HEK293T (cell line): ENCODE measurements at regions not wholly inside any gene's neighbourhood (a gene's known extent, or its start where the extent isn't known, plus 50 kb on each side); places are given as distances from the start of the nearest gene placed in this dataset.

Experiments used
- CTCF ChIA-PET: fragments of 350-600 bp; formaldehyde crosslinking; extraction: SDS; loops from one replicate; lab custom pipeline; 2021; ENCODE audit warnings: antibody characterized with exemption, inconsistent platforms; lab: Yijun Ruan, JAX
- POLR2A ChIA-PET: fragments of 350-600 bp; formaldehyde crosslinking; extraction: SDS; loops from one replicate; lab custom pipeline; 2020; ENCODE audit warnings: antibody characterized with exemption, inconsistent platforms; lab: Yijun Ruan, JAX
- DNase-seq: peaks from one replicate; pipeline ENCODE4 v3.0.0; 2012; ENCODE audit warnings: mixed read lengths; ENCODE audit errors: extremely low spot score
- ARNT ChIP-seq: fragments of 450-650 bp; IDR thresholded peaks from 2 replicates; pipeline ENCODE4 v1.6.1; 2017; ENCODE audit warnings: mild to moderate bottlenecking
- BHLHE40 ChIP-seq: fragments of 450-650 bp; IDR thresholded peaks from 2 replicates; pipeline ENCODE4 v1.6.1; 2016; ENCODE audit warnings: mild to moderate bottlenecking, moderate library complexity, borderline replicate concordance
- CTBP1 ChIP-seq: fragments of 450-650 bp; IDR thresholded peaks from 2 replicates; pipeline ENCODE4 v1.6.1; 2016; ENCODE audit warnings: borderline replicate concordance
- ELF4 ChIP-seq: fragments of 450-650 bp; IDR thresholded peaks from 2 replicates; pipeline ENCODE4 v1.6.1; 2017; ENCODE audit warnings: antibody characterized with exemption
- FOXA1 ChIP-seq: fragments of 450-650 bp; IDR thresholded peaks from 2 replicates; pipeline ENCODE4 v1.6.1; 2016; ENCODE audit warnings: mild to moderate bottlenecking
- FOXK2 ChIP-seq: fragments of 450-650 bp; IDR thresholded peaks from 2 replicates; pipeline ENCODE4 v1.6.1; 2016; ENCODE audit warnings: mild to moderate bottlenecking
- FOXM1 ChIP-seq: fragments of 450-650 bp; IDR thresholded peaks from 2 replicates; pipeline ENCODE4 v1.6.1; 2017; ENCODE audit warnings: mild to moderate bottlenecking, borderline replicate concordance
- HDGF ChIP-seq: fragments of 450-650 bp; IDR thresholded peaks from 2 replicates; pipeline ENCODE4 v1.6.1; 2017; ENCODE audit warnings: antibody characterized with exemption, borderline replicate concordance
- L3MBTL2 ChIP-seq: fragments of 450-650 bp; conservative IDR thresholded peaks from 2 replicates; pipeline ENCODE4 v1.6.1; 2016; ENCODE audit warnings: mild to moderate bottlenecking
- LEF1 ChIP-seq: fragments of 450-650 bp; IDR thresholded peaks from 2 replicates; pipeline ENCODE4 v1.6.1; 2017; ENCODE audit warnings: mild to moderate bottlenecking, borderline replicate concordance
- NFRKB ChIP-seq: fragments of 450-650 bp; IDR thresholded peaks from 2 replicates; pipeline ENCODE4 v1.6.1; 2016; ENCODE audit warnings: mild to moderate bottlenecking, moderate library complexity
- PKNOX1 ChIP-seq: fragments of 450-650 bp; IDR thresholded peaks from 2 replicates; pipeline ENCODE4 v1.6.1; 2016
- SP1 ChIP-seq: fragments of 450-650 bp; IDR thresholded peaks from 2 replicates; pipeline ENCODE4 v1.6.1; 2017
- SUZ12 ChIP-seq: fragments of 450-650 bp; IDR thresholded peaks from 2 replicates; pipeline ENCODE4 v1.6.1; 2016; ENCODE audit warnings: mild to moderate bottlenecking
- TARDBP ChIP-seq: fragments of 450-650 bp; IDR thresholded peaks from 2 replicates; pipeline ENCODE4 v1.6.1; 2016
- ZNF384 ChIP-seq: fragments of 450-650 bp; IDR thresholded peaks from 2 replicates; pipeline ENCODE4 v1.6.1; 2016

- TF ChIP-seq FOXM1, result no peak
- TF ChIP-seq ELF4, result no peak
- TF ChIP-seq TARDBP, result no peak
- no peak for TF ChIP-seq FOXA1
- TF ChIP-seq L3MBTL2, result no peak
- no peak for TF ChIP-seq NFRKB
- no peak for TF ChIP-seq HDGF
- no peak for TF ChIP-seq FOXK2
- POLR2A ChIA-PET, result no interaction called here
- CTCF ChIA-PET, result interaction anchor here (1.3 kb wide), 1 partner anchor 312 kb away, joined by 5 read pairs; no protein-coding TSS in a partner anchor
- DNase-seq, result no peak
Measured at GRCh38 chr9:89916001-89916597, 311.3 kb downstream of the GADD45G start.

- no peak for DNase-seq
- ChIA-PET POLR2A (no interaction called here), CTCF (no interaction called here)
- TF ChIP-seq FOXA1 (no peak), SUZ12 (no peak), LEF1 (no peak), CTBP1 (no peak), BHLHE40 (no peak)
Measured at GRCh38 chr9:89917861-89918260, 313.0 kb downstream of the GADD45G start.

GRCh38 chr9:89919171-89919681 is 314.4 kb downstream of the GADD45G start:
- TF ChIP-seq CTBP1 (no peak), TARDBP (no peak), ZNF384 (no peak), FOXM1 (no peak), L3MBTL2 (no peak), SUZ12 (no peak), LEF1 (no peak), SP1 (no peak), FOXK2 (no peak), FOXA1 (no peak), HDGF (no peak), BHLHE40 (no peak), ELF4 (no peak), PKNOX1 (no peak), NFRKB (no peak), ARNT (no peak)
- CTCF ChIA-PET, result interaction anchor here (1.0 to 1.2 kb wide), 3 partner anchors 17 to 183 kb away, joined by 3 to 5 read pairs (median 3); no protein-coding TSS in a partner anchor
- POLR2A ChIA-PET, result no interaction called here
- no peak for DNase-seq

GRCh38 chr9:89920131-89920530 is 315.3 kb downstream of the GADD45G start:
- ChIA-PET CTCF (interaction anchor here (0.8 to 1.2 kb wide), 2 partner anchors 80 to 178 kb away, joined by 3 read pairs; no protein-coding TSS in a partner anchor), POLR2A (no interaction called here)
- TF ChIP-seq CTBP1 (no peak), BHLHE40 (no peak), FOXM1 (no peak), FOXA1 (no peak), PKNOX1 (no peak), HDGF (no peak), ZNF384 (no peak), LEF1 (no peak), FOXK2 (no peak), SP1 (no peak), SUZ12 (no peak), L3MBTL2 (no peak), TARDBP (no peak), ARNT (no peak)
- DNase-seq, result no peak

GRCh38 chr9:89920951-89921350 is 316.1 kb downstream of the GADD45G start:
- DNase-seq, result no peak
- ChIA-PET CTCF (no interaction called here), POLR2A (no interaction called here)
- no peak for TF ChIP-seq NFRKB
- TF ChIP-seq ZNF384, result no peak
- no peak for TF ChIP-seq ELF4
- TF ChIP-seq PKNOX1, result no peak
- TF ChIP-seq LEF1, result no peak
- TF ChIP-seq SP1, result no peak
- TF ChIP-seq FOXA1, result no peak
- no peak for TF ChIP-seq TARDBP
- TF ChIP-seq BHLHE40, result no peak
- no peak for TF ChIP-seq HDGF
- TF ChIP-seq ARNT, result no peak

- CTCF ChIA-PET, result no interaction called here
Measured at GRCh38 chr9:89922099-89922498, 317.3 kb downstream of the GADD45G start.

More at GRCh38 chr9:89922099-89922498, 317.3 kb downstream of the GADD45G start:
- no peak for TF ChIP-seq FOXK2
- no peak for TF ChIP-seq SP1
- no peak for TF ChIP-seq ZNF384
- TF ChIP-seq CTBP1, result no peak
- no peak for DNase-seq
- POLR2A ChIA-PET, result no interaction called here
